Effector memory CD8-positive, alpha-beta T cell (primary cell): ENCODE measurements at regions not wholly inside any gene's neighbourhood (a gene's known extent, or its start where the extent isn't known, plus 50 kb on each side); places are given as distances from the start of the nearest gene placed in this dataset.
"Not testable (repeated sequence)": the region's sequence is repeated elsewhere in the genome, so short reads cannot be mapped to it uniquely, and the experiment has no call there.

Experiments used
- ATAC-seq: fragments of 150-1000 bp; cut with Tn5 transposase; replicated peaks from 2 replicates; pipeline ENCODE4 v1.10.0; 2021; ENCODE audit warnings: mild to moderate bottlenecking, moderate library complexity
- DNase-seq, 3 experiments: peaks; one replicate each; pipeline ENCODE4 v3.0.0; 2021
- H3K27ac Mint-ChIP-seq, 2 donors: one replicate each; pipeline ENCODE4 v1.8.0; 2022; ENCODE audit warnings: mild to moderate bottlenecking in 2 of 2, mixed read lengths in 2 of 2, moderate library complexity in 2 of 2
- H3K27me3 Mint-ChIP-seq, 2 donors: one replicate each; pipeline ENCODE4 v1.8.0; 2022; ENCODE audit warnings: mixed read lengths in 2 of 2
- H3K36me3 Mint-ChIP-seq: one replicate; pipeline ENCODE4 v1.8.0; 2022; ENCODE audit warnings: mild to moderate bottlenecking, moderate library complexity, mixed read lengths; ENCODE audit not compliant: insufficient read depth
- H3K4me1 Mint-ChIP-seq, 2 donors: one replicate each; pipeline ENCODE4 v1.8.0; 2022; ENCODE audit warnings: low read depth in 2 of 2, mixed read lengths in 2 of 2
- H3K4me3 Mint-ChIP-seq, 2 donors: one replicate each; pipeline ENCODE4 v1.8.0; 2022; ENCODE audit warnings: mild to moderate bottlenecking in 2 of 2, mixed read lengths in 2 of 2, moderate library complexity in 2 of 2
- H3K9me3 Mint-ChIP-seq, 2 donors: one replicate each; pipeline ENCODE4 v1.8.0; 2022; ENCODE audit warnings: mixed read lengths in 2 of 2

GRCh38 chr6:167402195-167402686, 77.4 kb downstream of the TTLL2 start:
- Mint-ChIP-seq H3K27me3 (peaks cover 48 to 73% of the 10 kb centered on the region in 2 donors), H3K4me3 (no peak overlapping the region), H3K9me3 (no peaks in the 10 kb centered on the region), H3K4me1 (no peaks in the 10 kb centered on the region), H3K27ac (no peak overlapping the region), H3K36me3 (no peaks in the 10 kb centered on the region)
- ATAC-seq = no peak
- DNase-seq = no peak

DNA sequence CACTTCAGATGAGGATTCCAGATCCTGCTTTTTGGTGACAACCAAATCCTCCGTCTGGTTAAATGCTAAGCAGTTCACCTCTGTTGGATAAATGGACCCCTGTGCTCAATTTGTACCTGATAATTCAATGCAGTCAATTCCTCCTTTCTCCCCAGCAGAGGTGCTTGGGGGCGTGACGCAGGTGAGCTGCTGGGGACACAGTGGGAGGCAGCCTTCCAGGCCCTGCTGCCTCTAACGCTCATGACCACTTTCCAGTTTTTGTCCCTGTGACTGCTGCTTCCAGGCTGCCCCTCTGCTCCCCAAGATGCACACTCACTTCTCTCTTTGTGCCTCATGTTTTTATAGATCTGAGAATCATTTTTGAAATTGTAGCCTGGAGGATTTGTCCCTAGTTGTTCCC, 78.5 kb downstream of the TTLL2 start:
- DNase-seq (no peak), ATAC-seq (no peak)
- H3K4me1 Mint-ChIP-seq = no peaks in the 10 kb centered on the region
- peaks cover 47 to 81% of the 10 kb centered on the region in 2 donors for H3K27me3 Mint-ChIP-seq
- H3K27ac Mint-ChIP-seq = no peak overlapping the region
- H3K36me3 Mint-ChIP-seq = no peaks in the 10 kb centered on the region
- H3K9me3 Mint-ChIP-seq = no peaks in the 10 kb centered on the region
- no peak overlapping the region for H3K4me3 Mint-ChIP-seq

- Mint-ChIP-seq H3K27ac (no peak overlapping the region), H3K27me3 (peaks cover 39 to 79% of the 10 kb centered on the region in 2 donors), H3K9me3 (no peaks in the 10 kb centered on the region), H3K36me3 (no peaks in the 10 kb centered on the region), H3K4me3 (no peak overlapping the region), H3K4me1 (no peaks in the 10 kb centered on the region)
- DNase-seq (no peak), ATAC-seq (no peak)
These were observed 79.6 kb downstream of the TTLL2 start for GRCh38 chr6:167404385-167405049.

DNA sequence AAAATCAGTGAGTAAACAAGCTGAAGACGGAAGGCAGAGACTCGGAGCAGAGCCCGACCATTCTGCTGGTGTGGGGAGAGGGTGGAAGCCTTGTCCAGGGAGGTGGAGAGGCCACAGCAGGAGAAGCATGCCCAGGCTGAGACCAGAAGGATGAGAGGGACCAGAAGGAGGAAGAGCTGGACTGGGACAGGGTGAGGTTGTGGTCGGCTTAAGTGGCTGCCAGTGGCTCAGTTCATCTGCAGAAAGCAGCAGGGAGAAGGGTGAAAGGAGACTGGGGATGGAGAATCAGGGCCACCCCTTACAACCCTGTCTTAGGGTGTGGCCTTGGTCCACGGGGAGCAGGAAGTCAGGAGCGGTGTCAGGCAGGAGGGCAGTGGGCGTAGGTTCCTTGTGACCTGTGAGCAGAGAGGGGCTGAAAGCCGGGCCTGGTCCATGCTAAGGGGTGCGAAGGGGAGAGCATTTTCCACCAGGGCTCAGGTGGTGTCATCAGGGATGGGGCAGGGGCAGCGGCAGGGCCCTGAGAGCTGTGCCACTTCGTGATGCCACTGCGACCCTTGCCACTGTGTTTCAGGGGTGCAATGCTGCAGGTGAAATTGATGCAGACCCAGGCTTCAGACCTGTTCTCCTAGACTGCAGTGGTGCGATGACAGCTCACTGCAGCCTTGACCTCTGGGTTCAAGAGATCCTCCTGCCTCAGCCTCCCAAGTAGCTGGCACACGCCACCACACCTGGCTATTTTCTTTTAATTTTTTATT, 81.1 kb downstream of the TTLL2 start:
- Mint-ChIP-seq H3K36me3 (no peaks in the 10 kb centered on the region), H3K4me1 (no peaks in the 10 kb centered on the region), H3K27ac (no peak overlapping the region), H3K9me3 (no peaks in the 10 kb centered on the region), H3K4me3 (no peak overlapping the region), H3K27me3 (peaks cover 26 to 79% of the 10 kb centered on the region in 2 donors)
- ATAC-seq (no peak), DNase-seq (no peak)

DNA sequence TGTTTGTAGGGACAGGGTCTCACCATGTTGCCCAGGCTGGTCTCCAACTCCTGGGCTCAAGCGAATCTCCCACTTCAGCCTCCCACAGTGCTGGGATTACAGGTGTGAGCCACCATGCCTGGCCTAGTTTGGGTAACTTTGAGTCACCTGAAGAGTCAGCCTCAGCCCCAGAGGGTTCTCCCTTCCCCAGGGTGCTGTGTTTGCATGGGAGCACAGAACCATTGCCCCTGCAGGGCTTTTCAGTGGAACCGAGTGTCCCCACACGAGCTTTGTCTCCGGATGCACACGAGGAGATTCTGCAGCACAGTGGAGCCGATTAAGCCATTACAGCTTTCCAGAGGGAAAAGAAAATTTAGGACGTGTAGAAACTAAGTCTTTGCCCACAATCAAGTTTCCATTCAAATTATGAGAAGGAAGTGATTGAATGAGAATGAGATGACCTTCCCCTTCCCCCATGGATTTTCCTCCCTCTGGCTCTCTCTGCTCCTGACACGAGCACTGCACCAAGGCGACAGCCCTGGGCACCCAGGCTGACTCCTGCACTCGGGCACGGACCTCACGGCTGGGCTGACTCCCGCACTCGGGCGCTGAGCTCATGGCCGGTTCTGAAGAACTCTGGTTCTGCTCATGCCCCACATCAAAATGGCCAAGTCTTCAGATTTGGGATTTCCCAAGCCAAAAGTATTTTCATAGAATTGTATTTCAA, 81.8 kb downstream of the TTLL2 start:
- not testable (repeated sequence) for H3K4me1 Mint-ChIP-seq, H3K36me3 Mint-ChIP-seq, H3K27ac Mint-ChIP-seq, ATAC-seq, H3K9me3 Mint-ChIP-seq, H3K4me3 Mint-ChIP-seq, DNase-seq
- H3K27me3 Mint-ChIP-seq = peaks cover 25 to 75% of the 10 kb centered on the region in 2 donors

GRCh38 chr6:167407239-167408064, 82.6 kb downstream of the TTLL2 start:
- ATAC-seq (no peak), DNase-seq (no peak)
- Mint-ChIP-seq H3K4me3 (no peak overlapping the region), H3K36me3 (no peaks in the 10 kb centered on the region), H3K27me3 (peaks cover 18 to 67% of the 10 kb centered on the region in 2 donors), H3K4me1 (no peaks in the 10 kb centered on the region), H3K9me3 (no peaks in the 10 kb centered on the region), H3K27ac (no peak overlapping the region)

GRCh38 chr6:167408235-167408869, 83.5 kb downstream of the TTLL2 start:
- no peak for ATAC-seq

DNA sequence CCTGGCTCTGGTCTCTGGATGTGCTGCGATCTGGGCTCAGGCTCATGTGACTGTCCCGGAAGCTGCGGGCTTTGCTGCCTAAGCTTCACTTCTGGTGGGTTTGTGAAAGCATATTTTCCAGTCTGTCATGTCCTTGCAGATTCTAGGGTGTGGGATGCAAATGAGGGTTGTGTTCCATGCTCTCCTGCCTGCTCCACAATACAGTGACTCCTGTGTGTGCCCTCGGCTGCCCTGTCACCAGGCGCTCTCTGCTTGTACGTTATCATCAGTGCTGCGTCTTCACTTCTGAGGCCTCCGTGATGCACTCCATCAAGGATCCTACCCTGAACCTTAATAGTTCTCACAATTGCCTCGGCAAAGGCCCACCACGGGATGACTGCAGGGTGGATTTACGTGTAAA, 84.2 kb downstream of the TTLL2 start:
- H3K27me3 Mint-ChIP-seq = peaks cover 12 to 69% of the 10 kb centered on the region in 2 donors
- no peaks in the 10 kb centered on the region for H3K36me3 Mint-ChIP-seq
- H3K4me3 Mint-ChIP-seq = no peak overlapping the region
- DNase-seq = no peak
- H3K27ac Mint-ChIP-seq = no peak overlapping the region
- no peak for ATAC-seq
- H3K4me1 Mint-ChIP-seq = no peaks in the 10 kb centered on the region
- H3K9me3 Mint-ChIP-seq = no peaks in the 10 kb centered on the region

More at GRCh38 chr6:167408235-167408869, 83.5 kb downstream of the TTLL2 start:
- Mint-ChIP-seq H3K4me3 (no peak overlapping the region), H3K9me3 (no peaks in the 10 kb centered on the region), H3K36me3 (no peaks in the 10 kb centered on the region), H3K4me1 (no peaks in the 10 kb centered on the region), H3K27me3 (peaks cover 17 to 74% of the 10 kb centered on the region in 2 donors), H3K27ac (no peak overlapping the region)
- DNase-seq = no peak

DNA sequence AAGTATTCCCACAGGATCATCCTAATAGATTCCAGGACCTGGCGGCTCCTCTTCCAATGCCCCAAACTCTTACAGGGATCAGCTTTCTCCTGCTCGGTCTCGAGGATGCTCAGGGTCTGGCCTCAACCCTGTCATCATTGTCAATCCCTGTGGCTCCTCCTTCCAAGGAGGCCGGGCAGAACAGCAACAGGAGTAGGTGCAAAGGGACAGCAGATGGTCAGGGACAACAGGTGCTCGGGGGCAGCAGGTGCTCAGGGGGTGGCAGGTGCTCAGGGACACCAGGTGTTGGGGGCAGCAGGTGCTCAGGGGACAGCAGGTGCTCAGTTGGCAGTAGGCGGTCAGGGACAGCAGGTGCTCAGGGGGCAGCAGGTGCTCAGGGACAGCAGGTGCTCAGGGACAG, 84.8 kb downstream of the TTLL2 start:
- DNase-seq (no peak), ATAC-seq (no peak)
- Mint-ChIP-seq H3K4me1 (no peaks in the 10 kb centered on the region), H3K9me3 (no peaks in the 10 kb centered on the region), H3K27me3 (peaks cover 12 to 68% of the 10 kb centered on the region in 2 donors), H3K4me3 (no peak overlapping the region), H3K36me3 (no peaks in the 10 kb centered on the region), H3K27ac (no peak overlapping the region)

DNA sequence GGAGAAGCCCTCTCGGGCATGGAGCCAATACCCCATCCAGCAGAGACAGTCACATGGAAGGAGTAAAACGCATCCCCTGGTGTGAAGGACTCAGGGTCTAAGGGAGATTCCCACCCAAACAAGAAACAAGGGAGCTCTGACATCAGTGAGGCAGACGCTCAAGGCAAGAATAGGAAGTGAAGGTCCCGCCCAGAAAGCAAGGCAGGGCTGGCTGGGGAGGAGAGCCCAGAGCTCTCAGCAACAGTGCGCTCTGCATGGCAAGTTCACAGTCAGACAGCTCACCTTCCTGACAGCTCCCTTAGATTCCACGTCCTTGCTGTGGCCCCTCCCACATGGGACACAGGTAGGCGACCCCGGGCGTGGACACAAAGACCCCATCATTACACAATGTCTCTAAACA, 85.6 kb downstream of the TTLL2 start:
- Mint-ChIP-seq H3K4me1 (no peaks in the 10 kb centered on the region), H3K36me3 (no peaks in the 10 kb centered on the region), H3K27ac (no peak overlapping the region), H3K9me3 (no peaks in the 10 kb centered on the region), H3K4me3 (no peak overlapping the region), H3K27me3 (peaks cover 6 to 60% of the 10 kb centered on the region in 2 donors)
- ATAC-seq (no peak), DNase-seq (no peak)

- no peaks in the 10 kb centered on the region for H3K9me3 Mint-ChIP-seq
- H3K4me1 Mint-ChIP-seq = no peaks in the 10 kb centered on the region
- no peak overlapping the region for H3K27ac Mint-ChIP-seq
- peaks cover 7 to 58% of the 10 kb centered on the region in 2 donors for H3K27me3 Mint-ChIP-seq
- no peak for DNase-seq
- no peak overlapping the region for H3K4me3 Mint-ChIP-seq
- no peaks in the 10 kb centered on the region for H3K36me3 Mint-ChIP-seq
- ATAC-seq = no peak
These were observed 87.6 kb downstream of the TTLL2 start for GRCh38 chr6:167412506-167412905.

- Mint-ChIP-seq H3K36me3 (no peaks in the 10 kb centered on the region), H3K4me3 (no peak overlapping the region), H3K27ac (no peak overlapping the region), H3K27me3 (peaks cover 16 to 47% of the 10 kb centered on the region in 2 donors), H3K9me3 (no peaks in the 10 kb centered on the region), H3K4me1 (no peaks in the 10 kb centered on the region)
- ATAC-seq (no peak), DNase-seq (no peak)
These were observed 90.6 kb downstream of the TTLL2 start for GRCh38 chr6:167415441-167415961.
